Ovary (tissue), 3 donors: ENCODE measurements at regions not wholly inside any gene's neighbourhood (a gene's known extent, or its start where the extent isn't known, plus 50 kb on each side); places are given as distances from the start of the nearest gene placed in this dataset.

Source experiments
- EP300 ChIP-seq: sonication (generic); formaldehyde crosslinking; IDR thresholded peaks from one replicate; pipeline ENCODE4 v1.6.1; 2017; ENCODE audit warnings: antibody characterized with exemption
- POLR2A ChIP-seq: fragments of 450-650 bp; IDR thresholded peaks from one replicate; pipeline ENCODE4 v1.6.1; 2017; ENCODE audit warnings: antibody characterized with exemption, mild to moderate bottlenecking, moderate library complexity
- TF ChIP-seq, protein P1 (sequence below), 3 donors: fragments of 450-650 bp in 2 of 3; fragments of 200-600 bp in 1 of 3; IDR thresholded peaks; one replicate each; pipeline versions ENCODE4 v1.5.1 to v1.8.0; 2016 to 2022; ENCODE audit warnings: antibody characterized with exemption in 3 of 3, mild to moderate bottlenecking in 1 of 3
- donor health status: DM: no; HTN: no; CAD: no.

DNA sequence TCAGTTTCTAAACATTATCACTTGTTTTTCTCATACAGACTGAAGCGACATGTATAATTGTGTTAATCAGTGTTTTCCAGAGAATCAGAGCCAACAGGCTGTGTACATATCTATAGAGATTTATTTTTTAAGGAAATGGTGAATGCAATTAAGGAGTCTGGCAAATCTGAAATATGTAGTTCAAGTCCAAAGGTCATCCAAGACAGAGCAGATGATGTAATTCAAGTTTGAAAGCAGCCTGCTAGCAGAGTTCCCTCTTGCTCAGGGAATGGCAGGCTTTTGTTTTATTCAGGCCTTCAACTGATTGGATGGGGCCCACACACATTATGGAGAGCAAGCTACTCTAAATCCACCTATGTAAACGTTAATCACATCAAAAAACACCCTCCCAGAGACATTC is 282.6 kb downstream of the CBLN2 start:
- TF ChIP-seq, protein P1, sequence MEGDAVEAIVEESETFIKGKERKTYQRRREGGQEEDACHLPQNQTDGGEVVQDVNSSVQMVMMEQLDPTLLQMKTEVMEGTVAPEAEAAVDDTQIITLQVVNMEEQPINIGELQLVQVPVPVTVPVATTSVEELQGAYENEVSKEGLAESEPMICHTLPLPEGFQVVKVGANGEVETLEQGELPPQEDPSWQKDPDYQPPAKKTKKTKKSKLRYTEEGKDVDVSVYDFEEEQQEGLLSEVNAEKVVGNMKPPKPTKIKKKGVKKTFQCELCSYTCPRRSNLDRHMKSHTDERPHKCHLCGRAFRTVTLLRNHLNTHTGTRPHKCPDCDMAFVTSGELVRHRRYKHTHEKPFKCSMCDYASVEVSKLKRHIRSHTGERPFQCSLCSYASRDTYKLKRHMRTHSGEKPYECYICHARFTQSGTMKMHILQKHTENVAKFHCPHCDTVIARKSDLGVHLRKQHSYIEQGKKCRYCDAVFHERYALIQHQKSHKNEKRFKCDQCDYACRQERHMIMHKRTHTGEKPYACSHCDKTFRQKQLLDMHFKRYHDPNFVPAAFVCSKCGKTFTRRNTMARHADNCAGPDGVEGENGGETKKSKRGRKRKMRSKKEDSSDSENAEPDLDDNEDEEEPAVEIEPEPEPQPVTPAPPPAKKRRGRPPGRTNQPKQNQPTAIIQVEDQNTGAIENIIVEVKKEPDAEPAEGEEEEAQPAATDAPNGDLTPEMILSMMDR (IDR thresholded peaks at IDR 0.05) = no peak
- TF ChIP-seq POLR2A (no peak), EP300 (no peak)
